MCF 10A (cell line): ENCODE measurements at regions not wholly inside any gene's neighbourhood (a gene's known extent, or its start where the extent isn't known, plus 50 kb on each side); places are given as distances from the start of the nearest gene placed in this dataset.

Experiments
- BruUV-seq: library from RNA; stranded (reverse); fragments of 400-500 nt; replicated peaks from 2 replicates; lab custom pipeline; 2021; lab: Mats Ljungman, UMichigan
- CTCF ChIA-PET: fragments of 300-600 bp; sonication (Branson Sonifier 250); formaldehyde crosslinking; extraction: SDS; loops from one replicate; lab custom pipeline; 2021; ENCODE audit warnings: antibody characterized with exemption, inconsistent platforms; lab: Yijun Ruan, JAX
- POLR2A ChIA-PET: fragments of 300-600, 350-650 bp; sonication (Branson Sonifier 250); formaldehyde crosslinking; extraction: SDS; loops from one replicate; lab custom pipeline; 2020; ENCODE audit warnings: antibody characterized with exemption, inconsistent platforms; lab: Yijun Ruan, JAX
- DNase-seq: peaks from one replicate; pipeline ENCODE4 v3.0.0-alpha.2; 2018; ENCODE audit not compliant: unreplicated experiment
- H3K27ac Mint-ChIP-seq: one replicate; pipeline ENCODE4 v1.8.0; 2022; ENCODE audit warnings: mild to moderate bottlenecking, low read depth, mixed read lengths; ENCODE audit not compliant: unreplicated experiment
- H3K27me3 Mint-ChIP-seq: one replicate; pipeline ENCODE4 v1.8.0; 2022; ENCODE audit warnings: mixed read lengths; ENCODE audit not compliant: insufficient read depth, unreplicated experiment
- H3K36me3 Mint-ChIP-seq: one replicate; pipeline ENCODE4 v1.8.0; 2022; ENCODE audit warnings: mild to moderate bottlenecking, moderate library complexity, mixed read lengths; ENCODE audit not compliant: insufficient read depth, unreplicated experiment
- H3K4me1 Mint-ChIP-seq: one replicate; pipeline ENCODE4 v1.8.0; 2022; ENCODE audit warnings: mixed read lengths; ENCODE audit not compliant: insufficient read depth, unreplicated experiment
- H3K4me3 Mint-ChIP-seq: one replicate; pipeline ENCODE4 v1.8.0; 2022; ENCODE audit warnings: mild to moderate bottlenecking, moderate library complexity, mixed read lengths; ENCODE audit not compliant: unreplicated experiment
- H3K9me3 Mint-ChIP-seq: one replicate; pipeline ENCODE4 v1.8.0; 2022; ENCODE audit warnings: mixed read lengths; ENCODE audit not compliant: unreplicated experiment
- CTCF ChIP-seq: fragments of 200-600 bp; IDR thresholded peaks from one replicate; pipeline ENCODE4 v1.8.0; 2022; ENCODE audit warnings: antibody characterized with exemption, mild to moderate bottlenecking; ENCODE audit not compliant: unreplicated experiment
- intact Hi-C: fragments of 100-400 bp; cut with micrococcal nuclease; formaldehyde crosslinking; loops from 2 replicates; pipeline ENCODE4 v1.14.1; 2022

DNA sequence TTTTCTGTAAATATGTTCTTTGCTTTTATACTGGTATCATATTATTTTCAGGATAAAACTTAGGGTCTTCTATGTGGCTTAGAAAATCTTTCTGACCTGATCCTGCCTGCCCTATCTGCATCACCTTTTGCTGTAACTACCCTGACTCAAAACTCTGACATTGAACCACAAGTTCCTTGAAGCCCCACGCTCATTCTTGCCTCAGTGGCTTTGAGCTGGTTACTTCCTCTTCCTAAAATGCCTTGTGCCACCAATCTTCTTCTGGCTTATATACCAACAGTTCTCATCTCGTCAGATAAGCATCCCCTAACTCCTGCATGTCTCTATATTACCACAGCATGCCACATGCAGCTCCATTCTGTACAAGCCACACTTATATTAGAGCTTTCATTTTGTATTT is 84.5 kb upstream of the LRRC7 start:
- no peak for DNase-seq

DNA sequence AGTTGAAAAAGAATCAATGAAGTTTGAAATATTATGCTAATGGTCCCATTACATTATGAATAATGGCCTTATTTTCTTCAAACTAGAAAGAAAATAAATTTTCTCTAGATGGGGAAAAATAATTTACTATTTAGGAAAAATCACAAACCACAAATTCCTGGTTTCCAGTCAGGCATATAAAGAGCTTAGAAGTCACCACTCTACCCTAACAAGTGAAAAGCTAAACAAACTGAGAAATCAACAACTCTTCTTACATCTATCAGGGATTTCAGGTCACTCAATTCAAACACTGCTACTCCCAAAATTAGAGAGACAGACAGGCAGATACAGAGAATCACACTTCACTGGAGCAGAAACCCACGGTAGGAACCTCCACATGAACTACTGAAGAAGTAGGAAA is 82.1 kb upstream of the LRRC7 start:
- H3K4me3 Mint-ChIP-seq: no peak overlapping the region
- no peak overlapping the region for H3K27ac Mint-ChIP-seq
- no peaks in the 10 kb centered on the region for H3K4me1 Mint-ChIP-seq
- POLR2A ChIA-PET: no interaction called here
- H3K27me3 Mint-ChIP-seq: peaks cover 16% of the 10 kb centered on the region
- no TSS peak for BruUV-seq
- peaks cover 9% of the 10 kb centered on the region for H3K9me3 Mint-ChIP-seq
- no peak for TF ChIP-seq CTCF
- intact Hi-C loops: no loop called here
- CTCF ChIA-PET: no interaction called here
- no peaks in the 10 kb centered on the region for H3K36me3 Mint-ChIP-seq
- no peak for DNase-seq

More for the DNA sequence above, 84.5 kb upstream of the LRRC7 start:
- TF ChIP-seq CTCF: no peak
- no peak overlapping the region for H3K27ac Mint-ChIP-seq
- H3K27me3 Mint-ChIP-seq: peaks cover 16% of the 10 kb centered on the region
- CTCF ChIA-PET: interaction anchor here (0.7 kb wide), 1 partner anchor 197 kb away, joined by 3 read pairs; no protein-coding TSS in a partner anchor
- POLR2A ChIA-PET: no interaction called here
- intact Hi-C loops: no loop called here
- H3K4me1 Mint-ChIP-seq: no peaks in the 10 kb centered on the region
- H3K9me3 Mint-ChIP-seq: peaks cover 4% of the 10 kb centered on the region
- H3K36me3 Mint-ChIP-seq: no peaks in the 10 kb centered on the region
- no TSS peak for BruUV-seq
- no peak overlapping the region for H3K4me3 Mint-ChIP-seq

- TF ChIP-seq CTCF: no peak
- intact Hi-C loops: no loop called here
- H3K9me3 Mint-ChIP-seq: peaks cover 9% of the 10 kb centered on the region
- no peak overlapping the region for H3K4me3 Mint-ChIP-seq
- H3K36me3 Mint-ChIP-seq: no peaks in the 10 kb centered on the region
- no peak overlapping the region for H3K27ac Mint-ChIP-seq
- BruUV-seq: no TSS peak
- CTCF ChIA-PET: no interaction called here
- POLR2A ChIA-PET: no interaction called here
- H3K4me1 Mint-ChIP-seq: no peaks in the 10 kb centered on the region
- DNase-seq: no peak
- H3K27me3 Mint-ChIP-seq: no peaks in the 10 kb centered on the region
These were observed 76.3 kb upstream of the LRRC7 start for GRCh38 chr1:69491416-69491815.

DNA sequence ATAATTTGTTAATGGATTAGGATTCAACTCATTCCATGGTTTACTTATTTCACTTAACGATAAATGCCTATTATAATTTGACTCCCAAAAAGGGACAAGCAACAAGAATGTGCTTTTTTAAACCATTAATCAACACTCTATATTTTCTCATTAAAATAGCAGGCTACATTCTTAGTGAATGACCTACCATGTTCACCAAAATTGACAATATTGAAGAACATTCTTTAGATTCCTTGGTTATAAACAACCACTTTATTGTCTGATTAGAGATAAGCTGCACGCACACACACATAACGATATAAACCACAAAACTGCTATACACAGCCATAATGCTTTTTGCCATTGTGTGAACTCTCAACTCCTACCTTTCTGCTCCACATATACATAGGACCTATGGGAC is 75.4 kb upstream of the LRRC7 start:
- Mint-ChIP-seq H3K36me3 (no peaks in the 10 kb centered on the region), H3K27me3 (no peaks in the 10 kb centered on the region), H3K4me1 (no peaks in the 10 kb centered on the region), H3K4me3 (no peak overlapping the region), H3K9me3 (peaks cover 9% of the 10 kb centered on the region), H3K27ac (no peak overlapping the region)
- POLR2A ChIA-PET: no interaction called here
- intact Hi-C loops: no loop called here
- no peak for DNase-seq
- TF ChIP-seq CTCF: no peak
- CTCF ChIA-PET: no interaction called here
- BruUV-seq: no TSS peak
